ENCODE measurements at regions not wholly inside any gene's neighbourhood (a gene's known extent, or its start where the extent isn't known, plus 50 kb on each side); places are given as distances from the start of the nearest gene placed in this dataset.

- no peak overlapping the region for H3K27ac ChIP-seq
- H3K9me3 ChIP-seq: no peaks in the 10 kb centered on the region
- H3K4me1 ChIP-seq: no peaks in the 10 kb centered on the region
- WGBS, 2 donors: 61 to 66% methylated on average over 7 of the region's 7 CpGs
- intact Hi-C loops (cut with DNase I): no loop called here
- ATAC-seq: no peak
- H3K36me3 ChIP-seq (replicated peaks in 1 of 2; ENCODE audit: insufficient read depth in 1 of 2, low read depth in 2 of 2): no peaks in the 10 kb centered on the region
- H3K27me3 ChIP-seq: no peaks in the 10 kb centered on the region
- no peak overlapping the region for H3K4me3 ChIP-seq
- no peak for TF ChIP-seq POLR2A (IDR thresholded peaks at IDR 0.05)
- no peak for DNase-seq
These were observed 1508.3 kb upstream of the TENM3 start for GRCh38 chr4:180734753-180735432.

- ATAC-seq (no peak), DNase-seq (no peak)
- H3K36me3 ChIP-seq (replicated peaks in 1 of 2; ENCODE audit: insufficient read depth in 1 of 2, low read depth in 2 of 2): no peaks in the 10 kb centered on the region
- no peak for TF ChIP-seq POLR2A (IDR thresholded peaks at IDR 0.05)
- TF ChIP-seq, protein P1, sequence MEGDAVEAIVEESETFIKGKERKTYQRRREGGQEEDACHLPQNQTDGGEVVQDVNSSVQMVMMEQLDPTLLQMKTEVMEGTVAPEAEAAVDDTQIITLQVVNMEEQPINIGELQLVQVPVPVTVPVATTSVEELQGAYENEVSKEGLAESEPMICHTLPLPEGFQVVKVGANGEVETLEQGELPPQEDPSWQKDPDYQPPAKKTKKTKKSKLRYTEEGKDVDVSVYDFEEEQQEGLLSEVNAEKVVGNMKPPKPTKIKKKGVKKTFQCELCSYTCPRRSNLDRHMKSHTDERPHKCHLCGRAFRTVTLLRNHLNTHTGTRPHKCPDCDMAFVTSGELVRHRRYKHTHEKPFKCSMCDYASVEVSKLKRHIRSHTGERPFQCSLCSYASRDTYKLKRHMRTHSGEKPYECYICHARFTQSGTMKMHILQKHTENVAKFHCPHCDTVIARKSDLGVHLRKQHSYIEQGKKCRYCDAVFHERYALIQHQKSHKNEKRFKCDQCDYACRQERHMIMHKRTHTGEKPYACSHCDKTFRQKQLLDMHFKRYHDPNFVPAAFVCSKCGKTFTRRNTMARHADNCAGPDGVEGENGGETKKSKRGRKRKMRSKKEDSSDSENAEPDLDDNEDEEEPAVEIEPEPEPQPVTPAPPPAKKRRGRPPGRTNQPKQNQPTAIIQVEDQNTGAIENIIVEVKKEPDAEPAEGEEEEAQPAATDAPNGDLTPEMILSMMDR (IDR thresholded peaks at IDR 0.05): no peak
- no peaks in the 10 kb centered on the region for H3K4me1 ChIP-seq
- no peak overlapping the region for H3K27ac ChIP-seq
- no peaks in the 10 kb centered on the region for H3K27me3 ChIP-seq
- WGBS, 2 donors: 58 to 61% methylated on average over 1 of the region's 1 CpG
- no peak overlapping the region for H3K4me3 ChIP-seq
- intact Hi-C loops (cut with DNase I): no loop called here
- H3K9me3 ChIP-seq: no peaks in the 10 kb centered on the region
These were observed 1501.5 kb upstream of the TENM3 start for GRCh38 chr4:180741703-180742102.

DNA sequence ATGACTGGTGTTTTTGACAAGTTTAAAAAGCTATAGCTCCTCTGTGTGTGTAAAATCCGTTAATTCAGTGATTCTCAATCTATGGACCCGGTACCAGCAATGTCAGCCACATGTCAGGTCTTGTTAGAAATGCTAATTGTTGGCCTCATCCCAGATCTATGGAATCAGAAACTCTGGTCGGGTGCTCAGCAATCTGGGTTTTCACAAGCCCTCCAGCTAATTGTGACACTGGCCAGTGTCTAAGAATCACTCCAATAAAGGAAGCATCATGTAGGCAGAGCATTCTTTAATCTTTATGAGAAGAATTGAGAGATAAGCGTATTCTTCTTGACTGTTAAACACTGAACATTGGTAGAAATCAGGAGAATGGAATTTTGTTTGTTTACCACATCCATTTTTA, 1498.2 kb upstream of the TENM3 start:
- Histone ChIP-seq H3K27ac (no peak overlapping the region), H3K36me3 (replicated peaks in 1 of 2; ENCODE audit: insufficient read depth in 1 of 2, low read depth in 2 of 2) (no peaks in the 10 kb centered on the region), H3K9me3 (no peaks in the 10 kb centered on the region), H3K27me3 (no peaks in the 10 kb centered on the region), H3K4me3 (no peak overlapping the region), H3K4me1 (no peaks in the 10 kb centered on the region)
- intact Hi-C loops (cut with DNase I): no loop called here
- DNase-seq: no peak
- TF ChIP-seq, protein P1 (IDR thresholded peaks at IDR 0.05): no peak
- no peak for TF ChIP-seq POLR2A (IDR thresholded peaks at IDR 0.05)
- ATAC-seq: no peak
- WGBS, 2 donors: 46 to 48% methylated on average over 4 of the region's 4 CpGs

GRCh38 chr4:180751009-180751408, 1492.2 kb upstream of the TENM3 start:
- H3K9me3 ChIP-seq: no peaks in the 10 kb centered on the region
- no peak for ATAC-seq
- WGBS, 2 donors: 75 to 78% methylated on average over 2 of the region's 2 CpGs

DNA sequence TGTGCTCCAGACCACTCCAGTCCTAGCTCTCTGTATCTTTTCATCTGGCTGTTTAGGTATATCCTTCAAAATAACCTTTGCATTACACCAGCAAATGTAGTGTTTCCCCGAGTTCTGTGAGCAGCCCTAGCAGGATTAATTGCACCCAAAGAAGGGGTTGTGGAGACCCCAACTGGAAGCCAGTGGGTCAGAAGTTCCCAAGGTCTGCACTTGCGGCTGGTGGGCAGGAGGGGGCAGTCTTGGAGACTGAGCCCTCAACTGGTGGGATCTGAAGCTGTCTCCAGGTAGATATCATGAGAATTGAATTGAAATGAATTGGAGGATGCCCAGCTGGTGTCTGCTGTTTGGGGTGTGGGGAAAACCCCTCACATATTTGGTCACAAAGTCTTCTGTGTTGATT, 1485.3 kb upstream of the TENM3 start:
- intact Hi-C loops (cut with DNase I): no loop called here
- no peak for TF ChIP-seq POLR2A (IDR thresholded peaks at IDR 0.05)
- TF ChIP-seq, protein P1 (IDR thresholded peaks at IDR 0.05): no peak
- no peaks in the 10 kb centered on the region for H3K9me3 ChIP-seq
- 35 to 58% methylated on average over 2 of the region's 2 CpGs for WGBS, 2 donors
- H3K4me3 ChIP-seq: no peak overlapping the region
- H3K4me1 ChIP-seq: no peaks in the 10 kb centered on the region
- ATAC-seq: no peak
- no peak overlapping the region for H3K27ac ChIP-seq
- no peaks in the 10 kb centered on the region for H3K27me3 ChIP-seq
- DNase-seq: no peak
- H3K36me3 ChIP-seq (replicated peaks in 1 of 2; ENCODE audit: insufficient read depth in 1 of 2, low read depth in 2 of 2): no peaks in the 10 kb centered on the region

More at GRCh38 chr4:180751009-180751408, 1492.2 kb upstream of the TENM3 start:
- H3K27me3 ChIP-seq: no peaks in the 10 kb centered on the region
- intact Hi-C loops (cut with DNase I): no loop called here
- TF ChIP-seq, protein P1 (IDR thresholded peaks at IDR 0.05): no peak
- no peak for TF ChIP-seq POLR2A (IDR thresholded peaks at IDR 0.05)
- no peaks in the 10 kb centered on the region for H3K36me3 ChIP-seq (replicated peaks in 1 of 2; ENCODE audit: insufficient read depth in 1 of 2, low read depth in 2 of 2)
- H3K4me1 ChIP-seq: no peaks in the 10 kb centered on the region
- no peak for DNase-seq
- no peak overlapping the region for H3K4me3 ChIP-seq
- no peak overlapping the region for H3K27ac ChIP-seq
